DMS79 (cell line): ENCODE measurements at regions not wholly inside any gene's neighbourhood (a gene's known extent, or its start where the extent isn't known, plus 50 kb on each side); places are given as distances from the start of the nearest gene placed in this dataset.
A peak's percentile ranks its signal among the peaks of the same experiment; 100 is the strongest.
"Not testable (repeated sequence)": the region's sequence is repeated elsewhere in the genome, so short reads cannot be mapped to it uniquely, and the experiment has no call there.

Source experiments
- DNase-seq: peaks from one replicate; lab custom pipeline; 2025; lab: John Stamatoyannopoulos, UW

DNA sequence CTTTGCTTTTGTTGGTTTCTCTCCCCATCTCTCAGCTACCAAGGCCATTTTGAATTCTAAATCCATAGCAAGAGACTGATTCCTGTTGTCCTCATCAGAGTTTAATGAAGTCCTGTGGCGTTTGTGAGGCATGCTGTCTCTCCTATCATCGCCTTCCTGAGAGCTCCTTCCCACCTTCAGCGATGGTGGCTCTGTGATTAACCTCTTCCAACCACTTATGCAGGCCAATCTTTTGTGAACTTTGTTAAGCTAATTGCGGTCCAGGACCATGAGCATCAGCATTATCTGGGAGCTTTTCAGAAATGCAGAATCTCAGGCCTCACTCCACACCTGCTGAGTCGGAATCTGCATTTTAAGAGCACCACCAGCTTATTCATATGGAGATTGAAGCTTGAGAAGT lies 272.5 kb upstream of the CDYL start:
- DNase-seq = no peak

DNA sequence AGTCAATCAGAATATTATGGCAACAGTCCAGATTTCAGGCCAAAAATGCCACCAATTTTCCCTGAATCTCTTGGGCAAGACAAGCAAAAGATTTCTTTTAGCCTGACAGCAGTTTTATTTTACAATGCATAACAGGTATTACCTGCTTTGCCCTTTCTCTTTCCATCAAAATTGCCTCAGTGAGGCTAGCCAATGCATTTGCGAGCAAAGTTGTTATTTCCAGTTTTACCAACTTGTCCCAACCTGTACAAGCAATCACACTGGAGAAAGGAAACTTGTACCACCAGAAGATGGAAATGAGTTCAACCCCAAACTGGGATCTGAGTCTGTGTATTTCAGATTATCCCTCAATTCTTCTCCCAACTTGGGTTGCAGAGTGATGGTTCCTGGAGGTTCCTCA lies 279.9 kb upstream of the CDYL start:
- DNase-seq = no peak

DNA sequence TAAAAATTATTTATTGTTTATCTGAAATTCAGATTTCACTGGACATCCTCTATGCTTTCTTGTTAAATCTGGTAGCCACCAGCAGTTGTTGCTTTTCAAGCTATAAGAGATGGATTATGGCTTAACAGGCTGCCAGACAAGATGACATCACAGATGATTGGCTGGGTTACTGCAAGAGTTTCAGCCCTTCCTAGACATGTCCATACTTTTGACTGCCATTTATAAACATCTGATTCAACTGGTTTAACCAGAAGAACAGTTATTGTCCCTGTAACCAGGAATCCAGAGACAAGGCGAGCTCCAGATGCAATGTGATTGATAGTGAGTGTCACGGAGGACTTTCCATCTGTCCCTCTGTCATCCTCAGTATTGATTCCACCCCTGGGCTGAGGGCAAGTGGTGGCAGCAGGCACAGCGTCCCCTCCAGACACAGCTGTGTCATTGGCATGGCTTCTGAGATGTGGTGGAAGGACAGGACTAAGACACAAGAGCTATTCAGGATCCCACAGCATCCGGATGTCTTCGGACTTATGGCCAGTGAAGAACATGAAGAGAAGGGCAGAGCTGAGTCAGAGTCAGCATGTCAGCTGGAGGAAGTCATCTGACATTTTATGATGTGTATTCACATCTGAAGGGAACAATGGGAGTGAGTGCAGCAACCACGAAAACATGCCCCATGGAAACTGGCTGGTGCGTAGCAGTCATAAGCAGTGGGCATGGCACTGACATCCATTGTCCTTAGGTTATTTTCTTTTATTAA lies 284.5 kb upstream of the CDYL start:
- DNase-seq = no peak

DNA sequence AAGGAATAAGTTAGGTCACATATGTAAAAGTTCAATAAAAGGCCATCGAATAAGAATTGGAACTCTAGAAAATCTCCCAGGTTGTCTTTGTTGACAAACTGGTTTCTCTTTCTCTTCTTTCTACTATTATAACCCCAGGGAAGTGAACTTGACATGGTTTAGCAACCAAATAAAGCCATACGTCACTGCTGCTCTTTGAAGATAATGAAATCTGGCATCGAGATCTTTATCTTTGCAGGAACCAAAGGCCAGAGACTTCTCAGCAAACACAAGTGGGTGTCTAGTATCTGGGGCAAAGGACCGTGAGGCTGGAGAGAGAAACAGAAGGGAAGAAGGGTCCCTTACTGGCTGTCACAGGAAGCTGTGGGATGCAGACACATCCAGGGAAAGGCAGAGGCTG lies 286.7 kb upstream of the CDYL start:
- no peak for DNase-seq

DNA sequence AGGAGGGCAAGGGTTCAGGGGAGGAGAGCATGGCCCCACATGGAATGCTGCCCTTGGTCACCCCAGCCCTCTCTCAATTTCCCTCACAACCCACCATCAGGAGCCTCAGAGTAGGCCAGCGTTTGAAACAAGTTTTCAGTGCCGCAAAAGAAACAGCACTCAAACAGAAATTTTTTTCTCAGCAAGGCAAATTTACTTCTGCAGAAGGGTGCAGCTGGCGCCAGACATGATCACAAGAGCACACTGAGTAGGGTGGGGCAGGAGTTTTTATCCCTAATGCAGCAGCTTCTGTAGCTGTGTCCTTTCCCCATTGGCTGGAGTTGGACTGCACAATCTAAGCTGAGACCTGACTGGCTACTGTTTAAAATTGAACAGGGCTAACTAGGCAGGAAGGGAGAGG lies 287.8 kb upstream of the CDYL start:
- DNase-seq = no peak

DNA sequence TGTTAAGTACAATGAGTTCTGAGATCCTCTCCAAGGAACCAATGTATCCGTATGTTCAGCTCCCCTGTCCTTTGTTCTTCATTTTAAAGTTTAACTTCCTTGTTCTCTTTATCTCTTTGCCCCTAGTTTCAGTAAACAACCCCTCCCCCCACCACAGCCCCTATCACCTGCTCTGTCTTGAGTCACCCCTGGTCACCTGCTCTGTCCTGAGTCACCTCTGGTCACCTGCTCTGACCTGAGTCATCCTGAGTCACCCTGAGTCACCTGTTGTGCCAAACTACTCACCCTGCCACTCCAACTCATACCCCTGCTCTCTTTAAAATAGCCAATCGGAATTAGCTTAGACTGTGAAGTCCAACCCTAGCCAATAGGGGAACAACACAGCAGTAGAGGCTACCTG lies 288.7 kb upstream of the CDYL start:
- DNase-seq = no peak

DNA sequence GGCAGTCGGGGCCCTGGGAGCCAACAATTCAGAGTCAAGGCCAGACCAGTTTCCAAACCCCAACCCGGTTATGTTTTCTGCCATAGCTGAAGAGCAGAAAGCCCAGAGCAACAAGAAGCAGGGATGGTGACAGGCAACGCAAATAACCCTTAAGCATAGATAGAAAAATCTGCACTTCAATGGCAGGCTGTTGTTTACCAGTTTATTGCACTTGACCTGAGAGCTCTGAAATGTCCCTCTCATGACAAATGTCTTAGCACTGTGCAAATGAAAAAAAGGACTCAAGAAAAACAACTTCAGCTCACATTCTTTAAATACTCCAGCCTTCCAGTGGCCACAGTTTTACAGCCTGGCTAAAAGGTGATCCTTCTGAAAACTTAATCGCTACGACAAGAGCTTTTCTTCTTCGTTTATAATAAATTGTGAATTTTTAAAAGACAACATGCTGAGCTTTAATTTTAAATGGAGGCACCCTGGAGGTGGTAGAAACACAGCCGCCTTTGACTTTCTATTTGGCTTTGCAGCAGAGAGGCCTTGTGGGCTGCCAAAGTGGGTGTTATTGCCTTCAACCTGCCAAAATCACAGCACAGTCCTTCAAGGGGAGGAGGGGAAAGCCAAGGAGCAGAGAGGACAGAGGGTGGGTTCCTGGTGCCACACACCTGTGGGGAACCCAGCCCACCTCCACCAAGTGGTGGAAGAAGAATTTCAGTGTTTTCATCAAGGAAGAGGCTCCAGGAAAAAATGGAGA lies 289.5 kb upstream of the CDYL start:
- DNase-seq = no peak

DNA sequence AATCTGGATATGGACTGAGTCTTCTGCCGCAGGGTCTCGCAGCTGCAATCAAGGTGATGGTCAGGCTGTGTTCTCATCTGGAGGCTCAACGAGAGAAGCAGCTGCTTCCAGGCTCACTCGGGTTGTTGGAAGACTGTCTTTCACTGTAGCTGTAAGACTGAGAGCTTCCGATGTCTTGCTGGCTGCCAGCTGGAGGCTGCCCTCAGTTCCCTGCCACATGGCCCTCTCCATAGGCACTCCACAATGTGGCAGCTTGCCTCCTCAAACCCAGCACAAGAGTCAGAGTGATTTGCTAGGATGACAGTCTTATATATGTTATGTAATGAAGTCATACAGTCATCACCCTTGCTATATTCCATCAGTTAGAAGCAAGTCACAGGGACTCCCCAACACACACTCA lies 290.5 kb upstream of the CDYL start:
- DNase-seq = no peak

DNA sequence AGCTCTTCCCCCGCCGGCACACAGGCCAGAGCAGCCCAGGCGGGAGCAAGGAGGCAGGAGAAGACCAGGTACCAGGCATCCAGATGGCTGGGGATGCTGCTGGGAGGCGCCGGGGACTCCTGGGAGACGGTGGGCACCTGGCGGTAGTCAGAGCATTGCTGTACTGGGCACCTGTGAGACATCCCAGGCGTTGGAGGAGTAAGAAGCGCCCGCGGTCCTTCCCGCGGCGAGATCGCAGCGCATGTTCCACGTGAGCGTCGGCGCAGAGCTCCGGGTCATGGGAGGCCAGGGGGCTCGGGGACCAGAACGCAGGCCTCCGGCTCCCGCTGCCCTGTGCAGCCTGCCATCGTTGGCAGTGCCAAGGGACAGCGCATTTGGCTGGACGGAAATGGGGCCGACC lies 293.7 kb upstream of the CDYL start:
- DNase-seq = no peak

DNA sequence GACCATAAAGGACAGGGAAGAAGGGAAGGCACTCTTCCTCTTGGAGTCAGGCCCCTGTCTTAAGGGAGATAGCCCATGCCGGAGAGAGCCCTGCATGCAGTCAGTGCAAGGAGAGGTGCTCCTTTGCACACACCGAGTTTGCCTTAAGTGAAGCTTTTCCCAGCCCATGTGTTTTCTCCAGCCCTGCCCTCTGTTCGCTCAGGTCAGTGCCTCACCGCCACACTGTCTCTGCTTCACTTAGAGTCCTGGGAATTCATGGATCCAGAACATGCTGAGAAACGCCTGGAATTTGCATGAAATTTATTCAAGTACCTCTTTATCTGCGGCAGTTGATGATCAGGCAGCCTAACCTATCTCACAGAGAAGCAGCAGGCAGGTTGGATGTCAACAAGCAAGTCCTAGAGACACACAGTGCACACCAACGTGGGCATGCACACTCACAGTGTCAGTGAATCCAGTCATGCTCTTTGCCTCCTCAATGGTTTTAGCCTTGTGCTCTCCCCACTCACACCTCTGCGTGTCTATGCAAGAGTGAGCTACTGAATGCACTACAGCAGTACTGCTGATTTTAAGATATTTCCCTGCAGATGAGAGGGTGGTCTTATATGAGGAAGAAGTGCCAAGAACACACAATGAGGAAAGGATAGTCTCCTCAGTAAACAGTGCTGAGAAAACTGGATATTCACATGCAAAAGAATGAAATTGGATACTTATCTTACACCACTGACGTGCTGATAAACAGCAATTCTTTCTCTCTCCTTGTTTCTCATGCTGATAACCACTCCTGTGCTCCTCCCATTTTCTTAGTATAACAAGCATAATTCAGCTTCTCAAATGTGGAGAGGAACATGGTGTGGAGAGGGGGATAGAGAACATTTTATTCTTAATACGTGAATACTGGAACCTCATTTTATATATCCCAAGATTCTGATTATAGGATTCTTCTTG lies 295.1 kb upstream of the CDYL start:
- no peak for DNase-seq

DNA sequence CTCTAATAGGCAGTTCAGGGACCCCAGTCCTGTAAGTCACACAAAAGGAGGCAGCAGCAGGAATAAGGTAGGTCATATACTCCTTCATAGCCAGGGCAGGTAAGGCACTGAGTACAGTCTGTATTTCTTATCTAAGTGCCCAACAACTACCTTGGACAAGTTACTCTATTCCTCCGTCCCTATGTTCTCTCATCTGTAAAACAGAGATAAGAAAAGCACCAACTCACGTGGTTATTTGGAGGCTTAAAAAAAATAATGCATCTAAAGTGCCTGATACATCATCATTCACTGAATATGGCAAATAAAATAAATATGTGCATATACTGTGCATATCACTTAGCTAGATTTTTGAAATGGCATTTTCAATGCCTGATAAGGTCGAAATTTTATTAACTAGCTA lies 298.1 kb upstream of the CDYL start:
- DNase-seq = no peak

DNA sequence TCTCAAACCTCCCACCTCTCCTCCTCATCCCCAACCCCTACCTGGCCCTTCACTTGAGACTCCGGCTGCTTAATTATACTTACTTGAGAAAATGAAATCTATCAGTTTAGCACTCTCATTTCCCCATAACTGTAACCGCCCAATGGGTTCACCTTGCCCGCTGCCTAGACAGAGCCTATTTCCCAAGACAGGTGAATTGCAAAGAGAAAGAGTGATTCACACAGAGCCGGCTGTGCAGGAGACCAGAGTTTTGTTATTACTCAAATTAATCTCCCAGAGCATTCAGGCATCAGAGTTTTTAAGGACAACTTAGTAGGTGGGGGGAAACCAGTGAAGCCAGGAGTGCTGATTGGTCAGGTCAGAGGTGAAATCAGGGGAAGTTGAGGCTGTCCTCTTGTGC lies 301.4 kb upstream of the CDYL start:
- DNase-seq = no peak

DNA sequence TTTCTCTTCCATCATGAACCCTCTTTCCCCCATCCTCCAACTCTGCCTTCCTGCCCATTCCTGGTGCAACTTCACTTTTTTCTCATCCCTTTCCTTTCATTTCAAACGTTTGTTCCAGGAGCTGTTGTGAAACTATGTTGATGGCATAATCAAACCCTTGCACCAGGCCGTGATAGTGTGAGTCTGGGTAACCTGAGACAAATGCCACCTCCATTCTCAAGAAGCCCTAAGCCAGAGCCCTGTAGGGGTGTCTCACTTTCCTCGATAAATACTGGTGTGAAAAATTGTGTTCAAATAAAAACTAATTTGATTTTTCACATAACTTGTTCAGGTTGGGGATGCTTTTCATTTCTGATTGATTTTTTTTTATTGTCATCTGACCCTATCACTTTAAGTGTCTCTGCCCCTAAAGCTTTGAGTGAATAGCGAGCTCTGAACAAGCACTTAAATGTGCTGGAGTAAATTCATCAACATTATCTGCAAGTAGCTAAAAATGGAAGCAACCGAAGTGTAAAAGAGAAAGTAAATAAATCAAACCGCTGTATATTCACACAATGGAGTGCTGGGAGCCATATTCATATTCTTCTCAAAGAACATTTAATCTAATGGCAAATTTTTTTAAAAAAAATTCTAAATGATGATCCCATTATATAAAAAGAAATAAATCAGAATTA lies 303.1 kb upstream of the CDYL start:
- DNase-seq = no peak

DNA sequence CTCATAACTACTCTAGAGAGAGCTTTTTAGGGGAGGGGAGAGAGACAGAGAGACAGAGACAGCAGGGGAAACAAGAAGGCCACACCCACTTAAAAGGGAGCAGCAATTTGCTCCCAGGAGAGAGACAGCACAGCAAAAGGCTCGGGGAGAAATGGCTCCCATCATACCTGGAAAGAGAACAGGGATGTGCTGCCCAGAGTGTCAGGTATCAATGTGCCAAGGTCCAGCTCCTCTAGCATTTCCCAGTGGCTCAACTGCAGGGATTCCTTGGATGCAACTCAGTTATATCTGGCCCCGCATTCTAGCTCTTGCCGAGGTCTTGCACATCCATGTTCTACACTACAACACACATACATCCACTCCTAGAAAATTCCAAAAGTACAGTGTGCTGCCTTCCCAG lies 304.0 kb upstream of the CDYL start:
- DNase-seq = no peak

DNA sequence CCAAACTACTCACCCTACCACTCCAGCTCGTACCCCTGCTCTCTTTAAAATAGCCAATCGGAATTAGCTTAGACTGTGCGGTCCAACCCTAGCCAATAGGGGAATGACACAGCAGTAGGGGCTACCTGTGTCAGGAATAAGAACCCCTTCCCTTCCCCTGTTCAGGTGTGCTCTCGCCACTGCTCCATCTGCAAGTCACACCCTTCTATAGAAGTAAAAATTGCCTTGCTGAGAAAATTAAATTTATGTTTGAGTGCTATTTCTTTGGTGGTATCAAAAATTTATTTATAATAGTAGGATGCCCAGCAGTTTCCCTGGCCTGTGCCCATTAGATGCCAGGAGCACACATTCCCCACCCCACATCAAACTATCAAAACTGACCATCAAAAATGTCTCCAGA lies 304.7 kb upstream of the CDYL start:
- not testable (repeated sequence) for DNase-seq

DNA sequence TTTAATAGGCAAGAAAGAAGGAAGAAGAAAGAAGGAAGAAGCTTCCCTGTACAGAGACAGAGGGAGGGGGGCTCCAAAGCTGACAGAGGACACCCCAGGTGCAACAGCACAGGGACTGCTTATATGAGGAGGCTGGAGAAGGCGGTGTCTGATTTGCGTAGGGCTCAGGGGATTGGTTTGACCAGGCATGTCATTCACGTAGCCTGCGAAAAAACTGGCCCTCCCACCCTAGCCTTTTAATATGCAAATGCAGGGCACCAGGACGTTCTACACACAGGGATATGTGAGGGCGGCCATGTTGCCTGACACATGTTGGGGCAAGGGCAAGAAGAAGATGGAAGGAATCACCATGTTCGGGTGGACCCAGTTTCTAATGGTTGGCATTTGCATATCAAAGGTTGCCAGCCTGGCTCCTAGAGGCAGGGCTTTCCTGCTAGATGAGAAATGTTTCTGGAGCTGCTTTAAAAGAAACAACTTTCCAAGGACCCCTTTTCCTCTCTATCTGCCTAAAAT lies 305.4 kb upstream of the CDYL start:
- DNase-seq = no peak

DNA sequence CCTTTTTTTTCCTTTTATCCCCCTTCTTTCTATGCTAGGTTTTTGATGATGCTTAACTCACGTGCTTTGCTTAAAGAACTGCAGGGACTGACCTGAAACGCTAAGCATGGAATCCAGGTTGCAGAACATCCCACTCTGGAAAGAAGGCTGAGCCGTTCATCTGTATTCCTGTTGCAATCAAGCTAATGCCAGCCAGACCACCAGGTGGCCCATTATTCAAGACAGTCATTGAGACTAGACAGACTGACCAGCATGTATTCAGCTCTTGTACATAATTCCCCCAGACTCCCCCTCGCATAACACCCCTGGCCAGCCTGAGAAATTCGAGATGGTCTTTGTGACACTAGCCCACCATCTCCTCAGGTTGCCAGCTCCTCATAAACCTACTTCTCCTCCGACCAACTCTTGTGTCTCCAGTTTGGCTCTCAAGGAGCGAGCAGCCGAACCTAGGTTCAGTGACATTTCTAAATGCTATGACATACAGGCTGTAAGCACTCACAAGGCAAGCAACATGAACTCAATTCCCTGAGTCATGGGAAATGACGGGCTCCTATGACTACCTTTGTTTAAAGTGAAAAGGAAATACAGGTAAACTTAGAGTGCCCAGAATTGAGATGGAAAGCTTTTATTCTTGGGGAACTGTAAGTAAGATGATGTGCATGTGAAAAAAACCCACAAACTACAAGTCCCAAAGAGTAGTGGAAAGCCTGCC lies 309.3 kb upstream of the CDYL start:
- no peak for DNase-seq

DNA sequence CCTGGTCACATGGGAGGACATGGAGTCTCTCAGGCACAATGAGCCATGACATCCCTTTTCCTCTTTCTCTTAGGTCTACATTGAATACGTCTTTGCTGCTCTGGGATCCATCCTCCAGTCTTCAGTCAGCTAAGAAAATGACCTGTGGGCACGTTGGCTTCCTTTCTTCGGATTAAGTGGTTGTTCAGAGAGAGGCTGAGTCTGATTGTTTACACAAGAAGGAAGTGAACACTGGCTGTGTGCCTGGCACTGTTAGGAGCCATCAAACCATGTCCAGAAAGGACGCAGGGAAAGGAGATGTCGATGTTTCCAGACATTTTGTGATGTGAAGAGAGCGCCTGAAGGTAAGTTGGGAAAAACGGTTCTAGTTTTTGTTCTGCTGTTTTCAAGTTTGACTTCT lies 309.9 kb upstream of the CDYL start:
- peak; percentile 2 for DNase-seq

DNA sequence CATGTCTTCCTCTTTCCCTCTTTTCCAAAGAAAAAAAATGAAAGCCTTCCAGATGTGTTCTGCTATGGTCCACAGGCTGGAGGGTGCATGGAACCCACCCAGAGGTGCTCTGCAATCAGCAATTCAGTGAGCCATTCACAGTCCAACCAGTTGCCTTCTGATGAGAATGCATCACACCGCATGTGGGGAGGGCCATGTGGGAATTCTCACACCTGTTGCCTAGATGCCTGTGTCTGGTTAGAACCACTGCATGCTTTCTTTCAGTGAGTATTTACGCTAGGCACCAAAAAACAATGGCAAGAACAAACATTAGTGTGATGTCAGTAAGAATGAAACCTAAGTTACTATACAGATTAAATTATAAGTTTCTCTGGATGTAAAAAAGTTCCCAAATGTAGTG lies 311.6 kb upstream of the CDYL start:
- no peak for DNase-seq

DNA sequence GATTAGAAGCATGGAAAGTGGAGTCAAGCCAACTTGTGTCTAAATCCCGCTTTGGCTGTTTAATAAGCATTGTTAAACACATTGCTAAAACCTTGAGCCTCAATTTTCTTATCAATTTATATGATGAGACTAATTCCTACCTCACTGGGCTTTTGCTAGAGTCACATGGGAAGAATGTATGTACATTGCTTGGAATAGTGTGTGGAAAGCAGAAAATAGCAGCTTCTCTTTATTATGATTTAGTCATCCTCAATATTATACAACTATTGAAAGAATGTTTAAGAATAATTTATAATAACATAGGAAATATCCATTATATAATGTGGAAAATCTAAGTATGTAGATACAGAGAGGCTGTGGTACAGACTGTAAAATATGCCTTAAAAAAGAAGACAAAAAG lies 313.0 kb upstream of the CDYL start:
- DNase-seq = no peak
